Renal cortex interstitium (tissue), 11 donors: ENCODE measurements at regions not wholly inside any gene's neighbourhood (a gene's known extent, or its start where the extent isn't known, plus 50 kb on each side); places are given as distances from the start of the nearest gene placed in this dataset.
A peak's percentile ranks its signal among the peaks of the same experiment; 100 is the strongest.

Source experiments
- DNase-seq, 11 donors: peaks; one replicate each; pipeline ENCODE4 v3.0.0-alpha.2; 2013; ENCODE audit warnings: low read depth in 9 of 11, low spot score in 4 of 11; ENCODE audit errors: extremely low read depth in 1 of 11

- no peak for DNase-seq
Observed at GRCh38 chr11:42003801-42004200, 544.3 kb upstream of the LRRC4C start.

GRCh38 chr11:42006766-42007165, 547.3 kb upstream of the LRRC4C start:
- no peak for DNase-seq

GRCh38 chr11:42012271-42012670, 552.8 kb upstream of the LRRC4C start:
- no peak for DNase-seq

- no peak for DNase-seq
Observed at GRCh38 chr11:42013656-42014201, 554.3 kb upstream of the LRRC4C start.

- DNase-seq: no peak
Observed at GRCh38 chr11:42021911-42022310, 562.5 kb upstream of the LRRC4C start.

- no peak for DNase-seq
Observed at GRCh38 chr11:42023267-42023666, 563.8 kb upstream of the LRRC4C start.

- peak in 1 of 11 donors; percentile 12 for DNase-seq
Observed at GRCh38 chr11:42025121-42025803, 565.8 kb upstream of the LRRC4C start.

GRCh38 chr11:42034826-42035225, 575.4 kb upstream of the LRRC4C start:
- DNase-seq: no peak

- DNase-seq: no peak
Observed at GRCh38 chr11:42036201-42036600, 576.7 kb upstream of the LRRC4C start.

GRCh38 chr11:42043312-42043711, 583.9 kb upstream of the LRRC4C start:
- no peak for DNase-seq

GRCh38 chr11:42047637-42048555, 588.4 kb upstream of the LRRC4C start:
- DNase-seq: no peak

- DNase-seq: no peak
Observed at GRCh38 chr11:42049186-42049585, 589.7 kb upstream of the LRRC4C start.

GRCh38 chr11:42049650-42050049, 590.2 kb upstream of the LRRC4C start:
- DNase-seq: no peak

GRCh38 chr11:42054351-42054900, 595.0 kb upstream of the LRRC4C start:
- no peak for DNase-seq

- no peak for DNase-seq
Observed at GRCh38 chr11:42055606-42056005, 596.2 kb upstream of the LRRC4C start.

GRCh38 chr11:42058794-42059193, 599.3 kb upstream of the LRRC4C start:
- DNase-seq: no peak

GRCh38 chr11:42065199-42065598, 605.7 kb upstream of the LRRC4C start:
- DNase-seq: no peak

GRCh38 chr11:42066113-42066512, 606.7 kb upstream of the LRRC4C start:
- DNase-seq: no peak

- no peak for DNase-seq
Observed at GRCh38 chr11:42074306-42074705, 614.9 kb upstream of the LRRC4C start.

- no peak for DNase-seq
Observed at GRCh38 chr11:42075180-42075579, 615.7 kb upstream of the LRRC4C start.
